GM21423 (cell line): ENCODE measurements at regions not wholly inside any gene's neighbourhood (a gene's known extent, or its start where the extent isn't known, plus 50 kb on each side); places are given as distances from the start of the nearest gene placed in this dataset.
"Not testable (repeated sequence)": the region's sequence is repeated elsewhere in the genome, so short reads cannot be mapped to it uniquely, and the experiment has no call there.

ENCODE experiments used
- ATAC-seq: cut with Tn5 transposase; IDR thresholded peaks from one replicate; pipeline ENCODE4 v1.9.1; 2021; ENCODE audit warnings: mild to moderate bottlenecking, moderate library complexity; ENCODE audit not compliant: unreplicated experiment

- ATAC-seq, result no peak
These were observed 255.4 kb upstream of the HSF2 start for GRCh38 chr6:122143813-122144601.

GRCh38 chr6:122145246-122145645 lies 254.2 kb upstream of the HSF2 start:
- ATAC-seq, result no peak

- no peak for ATAC-seq
These were observed 253.7 kb upstream of the HSF2 start for GRCh38 chr6:122145741-122146240.

- ATAC-seq, result no peak
These were observed 252.2 kb upstream of the HSF2 start for GRCh38 chr6:122147291-122147690.

GRCh38 chr6:122151066-122151465 lies 248.4 kb upstream of the HSF2 start:
- no peak for ATAC-seq

- ATAC-seq, result no peak
These were observed 247.7 kb upstream of the HSF2 start for GRCh38 chr6:122151763-122152162.

- ATAC-seq, result no peak
These were observed 245.9 kb upstream of the HSF2 start for GRCh38 chr6:122153557-122153956.

- no peak for ATAC-seq
These were observed 245.3 kb upstream of the HSF2 start for GRCh38 chr6:122154155-122154554.

- ATAC-seq, result no peak
These were observed 244.4 kb upstream of the HSF2 start for GRCh38 chr6:122154912-122155575.

- ATAC-seq, result no peak
These were observed 238.3 kb upstream of the HSF2 start for GRCh38 chr6:122161136-122161535.

GRCh38 chr6:122165014-122165413 lies 234.4 kb upstream of the HSF2 start:
- ATAC-seq, result no peak

GRCh38 chr6:122170274-122170673 lies 229.2 kb upstream of the HSF2 start:
- no peak for ATAC-seq

GRCh38 chr6:122178988-122179387 lies 220.5 kb upstream of the HSF2 start:
- ATAC-seq, result no peak

GRCh38 chr6:122180132-122180531 lies 219.3 kb upstream of the HSF2 start:
- no peak for ATAC-seq

GRCh38 chr6:122182061-122182460 lies 217.4 kb upstream of the HSF2 start:
- no peak for ATAC-seq

GRCh38 chr6:122184401-122184827 lies 215.0 kb upstream of the HSF2 start:
- ATAC-seq, result no peak

- ATAC-seq, result not testable (repeated sequence)
These were observed 214.0 kb upstream of the HSF2 start for GRCh38 chr6:122185458-122185857.

- ATAC-seq, result no peak
These were observed 212.3 kb upstream of the HSF2 start for GRCh38 chr6:122187186-122187585.

- ATAC-seq, result no peak
These were observed 200.5 kb upstream of the HSF2 start for GRCh38 chr6:122198922-122199321.

GRCh38 chr6:122200440-122200839 lies 199.0 kb upstream of the HSF2 start:
- no peak for ATAC-seq

GRCh38 chr6:122202576-122203137 lies 196.8 kb upstream of the HSF2 start:
- no peak for ATAC-seq

- no peak for ATAC-seq
These were observed 192.4 kb upstream of the HSF2 start for GRCh38 chr6:122207061-122207460.
